Glutamatergic neuron (in vitro differentiated cells): ENCODE measurements at regions not wholly inside any gene's neighbourhood (a gene's known extent, or its start where the extent isn't known, plus 50 kb on each side); places are given as distances from the start of the nearest gene placed in this dataset.

Experiments
- DNase-seq: peaks from one replicate; pipeline ENCODE4 v3.0.0; 2022
- H3K27ac Mint-ChIP-seq: one replicate; pipeline ENCODE4 v1.8.0; 2020; ENCODE audit warnings: mild to moderate bottlenecking, mixed read lengths, inconsistent platforms; ENCODE audit not compliant: unreplicated experiment
- H3K27me3 Mint-ChIP-seq: one replicate; pipeline ENCODE4 v1.8.0; 2020; ENCODE audit warnings: mild to moderate bottlenecking, moderate library complexity, mixed read lengths, inconsistent platforms; ENCODE audit not compliant: unreplicated experiment
- H3K36me3 Mint-ChIP-seq: one replicate; pipeline ENCODE4 v1.8.0; 2020; ENCODE audit warnings: mild to moderate bottlenecking, mixed read lengths, inconsistent platforms; ENCODE audit not compliant: unreplicated experiment
- H3K4me1 Mint-ChIP-seq: one replicate; pipeline ENCODE4 v1.8.0; 2020; ENCODE audit warnings: mild to moderate bottlenecking, low read depth, mixed read lengths, inconsistent platforms; ENCODE audit not compliant: unreplicated experiment
- H3K4me3 Mint-ChIP-seq: one replicate; pipeline ENCODE4 v1.8.0; 2020; ENCODE audit warnings: mild to moderate bottlenecking, mixed read lengths, inconsistent platforms; ENCODE audit not compliant: unreplicated experiment
- H3K9me3 Mint-ChIP-seq: one replicate; pipeline ENCODE4 v1.8.0; 2020; ENCODE audit warnings: mild to moderate bottlenecking, moderate library complexity, mixed read lengths, inconsistent platforms; ENCODE audit not compliant: unreplicated experiment
- TF ChIP-seq, protein P1 (sequence below): fragments of 200-600 bp; sonication (generic); IDR thresholded peaks from one replicate; pipeline ENCODE4 v1.5.0; 2021; ENCODE audit not compliant: partially characterized antibody, unreplicated experiment

DNA sequence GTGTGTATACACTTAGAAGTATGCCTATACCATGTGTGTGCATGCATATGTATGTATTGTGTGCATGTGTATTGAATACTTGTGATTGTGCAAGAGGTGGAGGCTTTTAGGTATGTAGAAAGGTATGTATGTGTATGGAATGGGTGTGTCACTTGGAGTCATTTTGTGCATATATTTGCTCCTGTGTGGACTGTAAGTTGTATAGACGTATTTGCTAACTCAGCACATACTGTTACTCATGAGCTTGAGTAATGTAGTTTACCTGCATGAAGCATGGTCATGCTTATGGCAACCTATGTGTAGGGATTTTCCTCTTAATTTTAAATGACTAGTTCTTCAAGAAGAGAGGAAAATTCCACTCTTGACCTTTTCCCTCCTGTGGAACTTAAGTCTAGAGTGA lies 507.6 kb upstream of the LARGE1 start:
- no peak for DNase-seq
- Mint-ChIP-seq H3K4me1 (no peaks in the 10 kb centered on the region), H3K9me3 (no peaks in the 10 kb centered on the region), H3K36me3 (no peaks in the 10 kb centered on the region), H3K4me3 (no peak overlapping the region), H3K27me3 (no peaks in the 10 kb centered on the region), H3K27ac (no peak overlapping the region)
- TF ChIP-seq, protein P1, sequence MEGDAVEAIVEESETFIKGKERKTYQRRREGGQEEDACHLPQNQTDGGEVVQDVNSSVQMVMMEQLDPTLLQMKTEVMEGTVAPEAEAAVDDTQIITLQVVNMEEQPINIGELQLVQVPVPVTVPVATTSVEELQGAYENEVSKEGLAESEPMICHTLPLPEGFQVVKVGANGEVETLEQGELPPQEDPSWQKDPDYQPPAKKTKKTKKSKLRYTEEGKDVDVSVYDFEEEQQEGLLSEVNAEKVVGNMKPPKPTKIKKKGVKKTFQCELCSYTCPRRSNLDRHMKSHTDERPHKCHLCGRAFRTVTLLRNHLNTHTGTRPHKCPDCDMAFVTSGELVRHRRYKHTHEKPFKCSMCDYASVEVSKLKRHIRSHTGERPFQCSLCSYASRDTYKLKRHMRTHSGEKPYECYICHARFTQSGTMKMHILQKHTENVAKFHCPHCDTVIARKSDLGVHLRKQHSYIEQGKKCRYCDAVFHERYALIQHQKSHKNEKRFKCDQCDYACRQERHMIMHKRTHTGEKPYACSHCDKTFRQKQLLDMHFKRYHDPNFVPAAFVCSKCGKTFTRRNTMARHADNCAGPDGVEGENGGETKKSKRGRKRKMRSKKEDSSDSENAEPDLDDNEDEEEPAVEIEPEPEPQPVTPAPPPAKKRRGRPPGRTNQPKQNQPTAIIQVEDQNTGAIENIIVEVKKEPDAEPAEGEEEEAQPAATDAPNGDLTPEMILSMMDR = no peak

DNA sequence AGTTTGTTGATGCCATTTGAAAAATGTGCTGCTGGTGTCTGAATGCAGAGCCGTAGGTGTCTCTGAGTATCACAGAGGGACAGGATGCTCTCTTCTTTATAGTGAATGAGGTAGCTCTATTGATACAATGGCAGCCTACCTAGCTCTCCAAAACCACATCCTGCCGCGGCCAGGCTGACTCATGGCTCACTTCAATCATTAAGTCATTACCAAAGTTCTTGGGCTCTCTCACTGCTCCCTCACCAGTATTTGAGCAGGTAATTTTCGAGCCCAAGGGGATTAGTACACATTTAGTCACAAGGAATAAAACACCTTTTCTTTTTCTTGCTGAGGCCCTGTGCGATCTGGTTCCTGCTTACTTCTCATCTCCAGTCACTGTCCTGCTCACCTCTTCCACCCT lies 509.0 kb upstream of the LARGE1 start:
- no peaks in the 10 kb centered on the region for H3K9me3 Mint-ChIP-seq
- no peaks in the 10 kb centered on the region for H3K27me3 Mint-ChIP-seq
- TF ChIP-seq, protein P1 = no peak
- no peak overlapping the region for H3K4me3 Mint-ChIP-seq
- H3K4me1 Mint-ChIP-seq = no peaks in the 10 kb centered on the region
- H3K36me3 Mint-ChIP-seq = no peaks in the 10 kb centered on the region
- DNase-seq = no peak
- H3K27ac Mint-ChIP-seq = no peak overlapping the region

DNA sequence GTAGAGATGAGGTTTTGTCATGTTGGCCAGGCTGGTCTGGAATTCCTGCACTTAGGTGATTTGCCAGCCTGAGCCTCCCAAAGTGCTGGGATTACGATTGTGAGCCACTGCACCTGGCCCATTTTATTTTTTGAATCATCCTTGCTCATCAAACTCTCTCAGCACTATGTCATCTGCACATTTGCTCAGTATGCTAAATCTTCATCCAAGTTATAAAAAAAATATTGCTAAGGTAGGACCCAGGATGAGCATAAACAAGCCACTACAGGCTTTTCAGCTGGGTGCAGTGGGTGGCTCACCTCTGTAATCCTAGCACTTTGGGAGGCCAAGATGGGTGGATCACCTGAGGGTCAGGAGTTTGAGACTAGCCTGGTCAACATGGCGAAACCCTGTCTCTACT lies 510.1 kb upstream of the LARGE1 start:
- H3K4me1 Mint-ChIP-seq = no peaks in the 10 kb centered on the region
- no peak overlapping the region for H3K4me3 Mint-ChIP-seq
- H3K36me3 Mint-ChIP-seq = peaks cover under 1% of the 10 kb centered on the region
- H3K9me3 Mint-ChIP-seq = no peaks in the 10 kb centered on the region
- TF ChIP-seq, protein P1 = no peak
- DNase-seq = no peak
- no peak overlapping the region for H3K27ac Mint-ChIP-seq
- H3K27me3 Mint-ChIP-seq = no peaks in the 10 kb centered on the region

DNA sequence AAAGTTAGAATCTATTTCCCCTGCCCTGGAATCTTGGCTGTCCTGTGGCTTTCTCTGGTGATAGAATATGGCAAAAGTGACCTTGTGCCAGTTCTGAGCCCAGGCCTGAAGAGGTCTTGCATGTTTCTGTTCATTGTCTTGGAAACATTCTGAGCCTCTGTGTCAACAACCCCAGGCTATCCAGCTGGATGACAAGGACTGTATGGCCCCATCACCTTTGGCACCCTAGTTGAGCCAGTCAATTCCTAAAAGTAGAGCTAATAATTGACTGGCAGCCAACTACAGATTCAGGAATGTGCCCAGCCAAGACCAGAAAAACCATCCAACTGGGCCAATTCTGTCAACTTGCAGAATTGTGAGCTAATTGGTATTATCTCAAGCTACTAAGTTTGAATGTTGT lies 514.1 kb upstream of the LARGE1 start:
- DNase-seq = no peak
- Mint-ChIP-seq H3K27me3 (no peaks in the 10 kb centered on the region), H3K4me3 (no peak overlapping the region), H3K9me3 (no peaks in the 10 kb centered on the region), H3K4me1 (no peaks in the 10 kb centered on the region), H3K36me3 (peaks cover 5% of the 10 kb centered on the region), H3K27ac (no peak overlapping the region)
- TF ChIP-seq, protein P1 = no peak

DNA sequence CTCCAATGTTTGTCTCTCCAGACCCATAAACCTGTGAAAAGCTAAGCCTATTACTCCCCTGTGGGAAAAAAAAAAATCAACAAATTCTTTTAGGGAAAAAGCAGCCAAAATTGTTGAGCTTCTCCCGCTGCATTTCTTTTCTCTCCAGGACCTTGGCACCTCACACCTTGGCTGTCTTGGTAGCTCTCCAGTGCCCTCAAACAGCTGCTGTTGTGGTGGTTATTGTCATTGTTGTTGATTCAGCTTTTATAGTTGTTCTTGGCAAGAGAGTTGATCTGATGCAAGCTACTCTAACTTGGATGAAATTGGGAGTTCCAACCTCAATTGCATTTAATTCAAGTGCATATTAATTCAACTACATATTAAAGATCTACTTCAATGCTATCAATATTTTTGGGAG lies 516.9 kb upstream of the LARGE1 start:
- Mint-ChIP-seq H3K4me3 (no peak overlapping the region), H3K27me3 (no peaks in the 10 kb centered on the region), H3K36me3 (peaks cover 5% of the 10 kb centered on the region), H3K4me1 (no peaks in the 10 kb centered on the region), H3K27ac (no peak overlapping the region), H3K9me3 (no peaks in the 10 kb centered on the region)
- TF ChIP-seq, protein P1 = no peak
- DNase-seq = no peak
